Stimulated activated CD8-positive, alpha-beta memory T cell treated with anti-CD3 and anti-CD28 coated beads, Interleukin-7, amount 100 ng/mL, for 24 hours (primary cell): ENCODE measurements at regions not wholly inside any gene's neighbourhood (a gene's known extent, or its start where the extent isn't known, plus 50 kb on each side); places are given as distances from the start of the nearest gene placed in this dataset.

ENCODE experiments used
- DNase-seq: peaks from one replicate; pipeline ENCODE4 v3.0.0-alpha.2; 2020; ENCODE audit warnings: low read depth

DNA sequence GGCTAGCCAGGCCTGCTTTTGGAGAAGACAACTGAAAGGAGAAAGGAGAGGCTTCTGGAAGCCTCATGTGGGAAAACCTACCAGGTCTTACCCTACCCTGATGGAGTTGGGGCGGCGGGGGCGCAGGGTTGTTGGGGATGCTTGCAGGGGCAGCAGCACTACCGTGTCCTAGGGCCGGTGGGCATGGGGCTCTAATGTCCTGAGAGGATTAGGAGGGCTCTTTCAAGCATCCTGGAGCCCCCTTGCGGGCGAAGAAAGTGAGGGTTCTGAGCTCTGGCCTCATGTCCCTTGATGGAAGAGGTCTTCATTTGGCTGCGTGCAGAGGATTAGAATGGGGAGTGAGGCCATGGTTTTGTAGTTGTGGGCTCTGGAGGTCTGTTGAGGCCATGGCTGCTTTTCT is 86.9 kb upstream of the PITX1 start:
- no peak for DNase-seq

DNA sequence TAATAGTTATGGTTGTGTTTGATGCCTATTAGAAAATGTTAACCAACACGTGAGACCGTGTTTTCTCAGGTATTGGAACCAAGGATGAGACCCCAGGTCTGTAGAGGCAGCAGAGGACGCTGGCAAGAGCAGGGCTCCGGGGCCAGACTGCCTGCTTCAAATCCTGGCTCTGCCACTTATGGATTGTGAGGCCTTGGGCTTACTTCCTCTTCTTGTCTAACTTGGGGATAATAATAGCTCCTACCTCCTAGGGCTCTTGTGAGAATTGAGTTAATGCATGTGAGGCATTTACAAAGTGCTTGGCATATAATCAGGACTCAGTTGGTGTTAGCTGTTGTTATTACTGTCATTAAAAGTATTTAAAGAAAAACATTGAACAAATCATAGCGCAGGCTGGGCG is 85.5 kb upstream of the PITX1 start:
- no peak for DNase-seq

- no peak for DNase-seq
Measured at GRCh38 chr5:135117590-135117989, 83.6 kb upstream of the PITX1 start.

DNA sequence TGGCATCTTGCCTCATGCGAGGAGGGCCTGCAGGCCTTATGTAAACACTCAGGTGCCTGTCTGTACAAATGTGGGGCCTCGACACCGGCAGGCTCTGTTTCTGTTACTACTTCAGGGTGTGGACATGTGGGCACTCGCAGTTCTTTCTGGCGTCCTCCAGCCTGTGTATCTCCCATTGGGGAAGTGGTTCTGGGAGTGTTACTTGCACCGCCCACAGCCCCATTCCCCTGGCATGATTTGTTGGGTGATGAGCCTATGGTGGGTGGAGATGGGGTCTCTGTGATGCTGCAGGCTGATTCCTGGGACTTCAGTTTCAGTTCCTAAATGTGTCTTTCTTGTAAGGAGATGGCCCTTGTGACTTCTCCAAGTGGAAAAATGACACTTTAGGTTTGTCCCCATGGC is 82.1 kb upstream of the PITX1 start:
- no peak for DNase-seq

DNA sequence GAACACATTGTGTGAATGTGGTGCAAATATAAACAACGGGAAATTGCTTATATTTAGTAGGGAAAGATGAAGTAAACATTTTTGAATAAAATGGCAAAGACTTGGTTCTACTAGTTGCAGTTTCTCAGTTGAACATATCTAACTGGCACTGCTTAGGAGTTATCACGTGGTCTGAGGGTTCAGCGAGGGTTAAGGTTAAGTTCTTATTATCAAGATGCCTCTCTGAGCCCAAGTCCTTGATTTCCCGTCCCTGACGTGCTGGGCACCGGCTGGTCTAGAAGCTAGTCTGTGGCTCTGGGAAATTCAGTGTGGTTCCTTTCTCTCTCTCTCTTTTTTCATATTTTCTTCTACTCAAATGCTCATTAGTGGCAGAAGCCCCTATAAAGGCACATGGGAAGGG is 81.6 kb upstream of the PITX1 start:
- no peak for DNase-seq

DNA sequence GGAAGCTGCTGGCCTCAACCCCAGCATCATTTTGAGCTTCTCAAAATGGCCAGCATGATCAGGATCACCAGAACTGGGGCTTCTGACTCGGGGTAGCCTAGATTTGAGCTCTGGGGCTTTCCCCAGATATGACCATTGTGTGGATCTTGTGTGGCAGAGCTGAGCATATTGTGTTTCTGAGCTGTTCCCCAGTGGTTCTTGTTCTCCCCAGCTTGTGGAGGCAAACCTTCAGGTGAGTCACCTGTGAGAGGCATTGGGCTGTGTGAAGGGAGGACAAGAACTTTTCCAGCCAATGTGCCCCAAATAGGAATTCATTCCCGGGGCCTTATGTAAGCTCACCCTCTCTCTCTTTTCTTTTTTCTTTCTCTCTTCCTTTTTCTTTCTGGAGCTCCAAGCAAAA is 80.7 kb upstream of the PITX1 start:
- no peak for DNase-seq

- no peak for DNase-seq
Measured at GRCh38 chr5:135112008-135112725, 78.1 kb upstream of the PITX1 start.

- DNase-seq = no peak
Measured at GRCh38 chr5:135110785-135111596, 77.0 kb upstream of the PITX1 start.

- no peak for DNase-seq
Measured at GRCh38 chr5:135108992-135109391, 75.0 kb upstream of the PITX1 start.

GRCh38 chr5:135108569-135108968 is 74.5 kb upstream of the PITX1 start:
- no peak for DNase-seq

- no peak for DNase-seq
Measured at GRCh38 chr5:135107986-135108385, 74.0 kb upstream of the PITX1 start.

GRCh38 chr5:135106610-135107471 is 72.8 kb upstream of the PITX1 start:
- DNase-seq = no peak

DNA sequence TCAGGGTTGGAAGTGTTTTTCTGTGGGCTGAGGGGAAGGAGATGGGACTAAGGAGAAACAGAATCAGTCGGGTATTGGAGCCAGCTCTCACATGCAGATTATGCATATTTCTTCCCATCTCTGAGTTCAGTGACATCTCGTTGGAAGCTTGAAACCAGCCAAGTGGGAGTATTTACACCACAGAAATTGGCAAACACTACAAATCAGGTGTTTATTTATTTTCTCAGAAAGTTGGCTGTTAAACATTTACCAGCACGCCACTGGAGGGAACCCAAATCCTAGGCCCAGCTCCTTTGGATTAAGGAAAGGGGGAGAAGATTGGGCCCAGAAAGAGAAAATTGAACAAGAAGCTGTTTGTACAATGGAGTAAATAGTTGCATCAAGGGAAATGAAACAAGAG is 72.1 kb upstream of the PITX1 start:
- no peak for DNase-seq

DNA sequence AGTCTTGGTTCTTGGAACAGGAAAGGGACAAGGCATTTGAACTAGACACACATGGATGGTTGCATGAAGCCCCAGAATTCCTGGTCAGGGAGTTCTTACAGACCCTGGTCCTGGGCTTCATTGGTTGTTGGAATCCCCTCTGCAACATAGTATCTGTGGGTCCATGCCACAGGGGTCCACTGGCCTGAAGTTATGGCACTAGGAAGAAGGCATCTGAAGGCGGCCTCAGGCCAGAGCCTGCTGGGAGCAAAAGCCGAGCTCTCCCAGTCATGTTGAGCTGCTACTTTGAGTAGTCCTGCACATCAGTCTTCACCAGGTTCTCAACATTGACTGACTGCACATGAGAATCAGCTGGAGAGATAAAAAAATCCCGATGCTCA is 71.1 kb upstream of the PITX1 start:
- no peak for DNase-seq

- DNase-seq = no peak
Measured at GRCh38 chr5:135103575-135103853, 69.5 kb upstream of the PITX1 start.

GRCh38 chr5:135102716-135103574 is 68.9 kb upstream of the PITX1 start:
- no peak for DNase-seq

GRCh38 chr5:135100431-135100830 is 66.4 kb upstream of the PITX1 start:
- DNase-seq = no peak

- no peak for DNase-seq
Measured at GRCh38 chr5:135100011-135100410, 66.0 kb upstream of the PITX1 start.

DNA sequence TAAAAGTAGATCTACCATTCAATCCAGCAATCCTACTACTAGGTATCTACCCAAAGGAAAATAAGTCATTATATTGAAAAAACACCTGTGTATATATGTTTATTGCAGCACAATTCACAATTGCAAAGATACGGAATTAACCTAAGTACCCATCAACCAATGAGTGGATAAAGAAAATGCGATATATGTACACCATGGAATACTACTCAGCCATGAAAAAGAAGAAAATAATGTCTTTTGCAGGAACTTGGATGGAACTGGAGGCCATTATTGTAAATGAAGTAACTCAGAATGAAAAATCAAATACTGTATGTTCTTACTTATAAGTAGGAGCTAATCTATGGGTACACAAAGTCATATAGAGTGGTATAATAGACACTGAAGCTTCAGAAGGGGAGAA is 63.4 kb upstream of the PITX1 start:
- DNase-seq = no peak

DNA sequence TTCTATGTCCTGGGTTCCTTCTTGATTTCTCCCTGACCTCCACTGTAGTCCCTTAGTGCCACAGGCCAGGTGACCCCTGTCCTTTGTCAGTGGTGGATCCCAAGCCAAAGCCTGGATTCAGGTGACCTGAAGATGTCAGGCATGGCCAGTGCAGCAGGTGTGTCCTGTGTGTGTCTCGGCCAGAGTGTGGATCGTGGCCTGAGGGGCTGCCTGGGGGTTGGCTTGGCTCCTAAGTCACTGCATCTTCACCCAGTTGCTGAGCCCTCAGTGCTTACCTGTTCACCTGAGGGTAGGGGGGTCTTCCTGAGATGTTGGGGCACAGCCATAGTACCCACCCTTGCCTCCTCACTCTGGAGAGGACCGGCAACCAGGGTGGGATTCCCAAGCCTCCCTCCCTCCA is 61.8 kb upstream of the PITX1 start:
- no peak for DNase-seq

GRCh38 chr5:135095052-135095715 is 61.2 kb upstream of the PITX1 start:
- no peak for DNase-seq
